Aorta (tissue), 5 donors: ENCODE measurements at regions not wholly inside any gene's neighbourhood (a gene's known extent, or its start where the extent isn't known, plus 50 kb on each side); places are given as distances from the start of the nearest gene placed in this dataset.

Experiments used
- ATAC-seq: fragments of 200-7000 bp; cut with Tn5 transposase; one replicate; pipeline ENCODE4 v1.9.1; 2022; ENCODE audit warnings: moderate library complexity; ENCODE audit not compliant: low FRiP score
- DNase-seq, 2 donors: peaks; one replicate each; pipeline ENCODE4 v3.0.0-alpha.2; 2020
- H3K27ac ChIP-seq, 2 donors: one replicate each; pipeline ENCODE4 v1.5.1; 2013; ENCODE audit warnings: low read length in 2 of 2, mild to moderate bottlenecking in 2 of 2, moderate library complexity in 2 of 2, control low read depth in 1 of 2, inconsistent platforms in 1 of 2, low read depth in 1 of 2
- H3K27me3 ChIP-seq, 2 donors: one replicate each; pipeline ENCODE4 v1.6.1; 2013; ENCODE audit warnings: control low read depth in 1 of 2, low read length in 1 of 2, mild to moderate bottlenecking in 1 of 2, moderate library complexity in 1 of 2; ENCODE audit not compliant: insufficient read depth in 2 of 2, control insufficient read depth in 1 of 2
- H3K36me3 ChIP-seq, 2 donors: one replicate each; pipeline ENCODE4 v1.6.1; 2013; ENCODE audit warnings: control low read depth in 1 of 2, low read length in 1 of 2, mild to moderate bottlenecking in 1 of 2; ENCODE audit not compliant: insufficient read depth in 2 of 2, control insufficient read depth in 1 of 2
- H3K4me1 ChIP-seq, 2 donors: one replicate each; pipeline ENCODE4 v1.6.1; 2013; ENCODE audit warnings: low read length in 2 of 2, control low read depth in 1 of 2, mild to moderate bottlenecking in 1 of 2, moderate library complexity in 1 of 2; ENCODE audit not compliant: insufficient read depth in 2 of 2, control insufficient read depth in 1 of 2
- H3K4me3 ChIP-seq, 2 donors: one replicate each; pipeline ENCODE4 v1.5.1; 2013; ENCODE audit warnings: low read length in 2 of 2, control low read depth in 1 of 2, mild to moderate bottlenecking in 1 of 2
- H3K9me3 ChIP-seq: one replicate; pipeline ENCODE4 v1.6.1; 2013; ENCODE audit warnings: mild to moderate bottlenecking, low read length; ENCODE audit not compliant: control insufficient read depth
- WGBS, 2 donors: extraction: QIAGEN DNeasy Blood & Tissue Kit; methylation state at CpG; one replicate each; pipeline ENCODE4 v1.1.7; 2013; 5-methylcytosine and 5-hydroxymethylcytosine counted together
- intact Hi-C, 2 donors: fragments of 100-400 bp; cut with DNase I; formaldehyde crosslinking; loops; one replicate each; pipeline versions ENCODE4 v1.14.2 to v1.15.0; 2022
- donor health status: healthy with polysubstance abuse.
- donor health status: Bipolar disorder and iron deficiency.
- donor health status: DM: no; HTN: no; CAD: no.
- donor health status: DM: no; HTN: no; CAD: no.
- donor health status: DM: yes; HTN: yes; CAD: no.

- DNase-seq (no peak), ATAC-seq (no peak)
- H3K27me3 ChIP-seq: no peaks in the 10 kb centered on the region
- H3K36me3 ChIP-seq: no peaks in the 10 kb centered on the region
- H3K4me3 ChIP-seq: no peak overlapping the region
- intact Hi-C loops: loop anchor here (5.0 to 10.0 kb wide), 2 partner anchors 578 to 586 kb away; no protein-coding TSS in a partner anchor
- no peaks in the 10 kb centered on the region for H3K9me3 ChIP-seq
- H3K27ac ChIP-seq: no peak overlapping the region
- H3K4me1 ChIP-seq: no peaks in the 10 kb centered on the region
Measured at GRCh38 chr18:27609221-27609620, 424.1 kb upstream of the CHST9 start.

DNA sequence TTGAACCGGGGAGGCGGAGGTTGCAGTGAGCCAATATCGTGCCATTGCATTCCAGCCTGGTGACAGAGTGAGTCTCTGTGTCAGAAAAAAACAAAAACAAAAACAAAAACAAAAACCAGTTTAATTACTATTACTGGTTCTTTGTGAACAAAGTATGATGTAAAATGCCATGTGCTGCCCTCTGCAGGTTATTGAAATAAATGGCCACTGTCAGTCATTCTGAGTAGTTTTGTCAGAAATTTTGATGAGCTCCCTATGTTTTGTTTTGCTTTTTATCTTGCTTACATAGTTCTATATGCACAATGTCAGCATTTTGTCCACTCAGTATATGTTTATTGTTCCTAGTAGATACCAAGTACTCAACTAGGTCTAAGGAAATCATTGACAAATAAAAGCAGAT, 423.6 kb upstream of the CHST9 start:
- ATAC-seq (no peak), DNase-seq (no peak)
- Histone ChIP-seq H3K4me3 (no peak overlapping the region), H3K27me3 (no peaks in the 10 kb centered on the region), H3K9me3 (no peaks in the 10 kb centered on the region), H3K4me1 (no peaks in the 10 kb centered on the region), H3K27ac (no peak overlapping the region), H3K36me3 (no peaks in the 10 kb centered on the region)
- WGBS, 2 donors: 96 to 98% methylated on average over 3 of the region's 3 CpGs
- intact Hi-C loops: loop anchor here (5.0 to 10.0 kb wide), 2 partner anchors 579 to 586 kb away; no protein-coding TSS in a partner anchor

GRCh38 chr18:27608174-27608573, 423.1 kb upstream of the CHST9 start:
- no peak overlapping the region for H3K4me3 ChIP-seq
- no peak for ATAC-seq
- no peaks in the 10 kb centered on the region for H3K9me3 ChIP-seq
- no peak overlapping the region for H3K27ac ChIP-seq
- no peak for DNase-seq
- WGBS, 2 donors: 95 to 97% methylated on average over 3 of the region's 3 CpGs
- no peaks in the 10 kb centered on the region for H3K27me3 ChIP-seq
- H3K36me3 ChIP-seq: no peaks in the 10 kb centered on the region
- intact Hi-C loops: loop anchor here (5.0 to 10.0 kb wide), 2 partner anchors 579 to 587 kb away; no protein-coding TSS in a partner anchor
- no peaks in the 10 kb centered on the region for H3K4me1 ChIP-seq

DNA sequence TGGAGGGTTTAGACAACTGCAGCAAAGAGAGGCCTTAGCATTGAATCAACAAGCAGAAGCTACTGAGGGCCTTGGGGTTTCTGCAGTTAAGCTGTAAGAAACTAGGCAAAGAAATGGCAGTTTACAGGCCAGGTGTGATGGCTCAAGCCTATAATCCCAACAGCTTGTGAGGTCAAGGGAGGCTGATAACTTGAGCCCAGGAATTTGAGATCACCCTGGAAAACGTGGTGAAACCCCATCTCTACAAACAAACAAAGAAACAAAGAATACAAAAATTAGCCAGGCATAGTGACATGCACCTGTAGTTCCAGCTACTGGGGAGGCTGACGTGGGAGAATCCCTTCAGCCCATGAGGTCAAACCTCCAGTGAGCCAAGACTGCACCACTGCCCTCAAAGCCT, 421.6 kb upstream of the CHST9 start:
- Histone ChIP-seq H3K4me3 (no peak overlapping the region), H3K36me3 (no peaks in the 10 kb centered on the region), H3K27ac (no peak overlapping the region), H3K27me3 (no peaks in the 10 kb centered on the region), H3K4me1 (no peaks in the 10 kb centered on the region), H3K9me3 (no peaks in the 10 kb centered on the region)
- DNase-seq: no peak
- WGBS, 2 donors: 76 to 84% methylated on average over 2 of the region's 2 CpGs
- ATAC-seq: no peak
- intact Hi-C loops: loop anchor here (5.0 to 10.0 kb wide), 2 partner anchors 581 to 588 kb away; no protein-coding TSS in a partner anchor

DNA sequence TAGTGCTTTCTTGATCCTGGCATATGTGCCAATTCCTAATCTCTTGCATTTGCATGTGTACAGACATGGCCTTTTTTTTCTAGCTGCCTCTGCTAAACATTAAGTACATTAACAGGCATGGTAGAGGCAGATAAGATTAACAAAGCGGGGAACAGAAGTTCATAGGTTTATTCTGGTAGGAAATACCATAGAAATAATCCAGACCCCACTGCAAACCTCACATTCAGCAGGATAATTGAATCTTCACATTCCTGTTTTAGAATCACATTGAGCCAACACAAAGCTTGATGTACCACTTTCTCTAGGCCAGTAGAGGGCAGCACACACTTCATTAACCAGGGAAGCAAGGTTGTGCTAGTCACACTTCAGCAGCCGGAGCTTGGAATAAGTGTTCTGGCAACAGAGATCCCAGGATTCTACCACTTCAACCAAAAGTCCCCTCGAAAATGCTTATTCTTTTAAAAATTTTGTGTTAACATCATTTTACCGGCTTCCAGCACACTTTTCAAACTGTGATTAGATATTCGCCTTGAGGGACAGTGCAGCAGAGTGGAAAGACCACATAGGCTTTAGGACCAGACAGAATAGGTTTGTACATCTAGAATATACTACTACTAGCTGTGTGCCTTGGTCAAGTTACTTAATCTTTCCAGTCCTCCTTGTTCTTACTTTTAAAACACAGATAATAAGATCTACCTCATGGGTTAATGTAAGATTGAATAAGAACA, 420.2 kb upstream of the CHST9 start:
- H3K4me1 ChIP-seq: no peaks in the 10 kb centered on the region
- ATAC-seq (peak; percentile 85), DNase-seq (peak in 1 of 2 donors; percentile 43)
- intact Hi-C loops: loop anchor here (5.0 to 10.0 kb wide), 2 partner anchors 582 to 590 kb away; no protein-coding TSS in a partner anchor
- no peak overlapping the region for H3K27ac ChIP-seq
- peaks cover 2% of the 10 kb centered on the region for H3K9me3 ChIP-seq
- H3K4me3 ChIP-seq: no peak overlapping the region
- 23% methylated on average over 5 of the region's 5 CpGs for WGBS, 2 donors
- H3K27me3 ChIP-seq: no peaks in the 10 kb centered on the region
- H3K36me3 ChIP-seq: no peaks in the 10 kb centered on the region

- WGBS, 2 donors: 78 to 81% methylated on average over 4 of the region's 4 CpGs
- no peak overlapping the region for H3K4me3 ChIP-seq
- no peaks in the 10 kb centered on the region for H3K36me3 ChIP-seq
- intact Hi-C loops: loop anchor here in 1 of 2 donors (10.0 kb wide), 1 partner anchor 590 kb away; no protein-coding TSS in a partner anchor
- H3K4me1 ChIP-seq: no peaks in the 10 kb centered on the region
- no peaks in the 10 kb centered on the region for H3K27me3 ChIP-seq
- H3K27ac ChIP-seq: no peak overlapping the region
- H3K9me3 ChIP-seq: peaks cover 2% of the 10 kb centered on the region
- ATAC-seq (no peak), DNase-seq (no peak)
Measured at GRCh38 chr18:27604583-27604982, 419.5 kb upstream of the CHST9 start.

DNA sequence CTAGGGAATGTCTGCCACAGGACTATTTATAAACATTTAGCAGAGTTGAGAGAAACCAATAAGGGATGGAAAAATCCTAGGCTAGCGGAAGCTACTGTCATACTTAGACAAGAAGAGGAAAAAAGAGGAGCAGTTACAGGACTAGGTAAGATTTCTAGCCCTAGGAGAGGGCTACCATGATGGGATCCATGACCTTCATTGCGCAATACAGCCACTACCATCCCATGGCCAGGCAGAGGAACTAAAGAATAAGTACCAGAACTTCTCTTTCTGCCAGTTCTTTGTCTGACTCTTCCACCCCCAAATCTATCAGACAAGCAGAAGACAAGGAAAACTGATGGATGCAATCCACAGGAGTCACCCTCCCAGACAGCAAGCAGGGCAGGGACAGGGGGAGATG, 417.0 kb upstream of the CHST9 start:
- no peaks in the 10 kb centered on the region for H3K27me3 ChIP-seq
- 92 to 98% methylated on average over 2 of the region's 2 CpGs for WGBS, 2 donors
- H3K27ac ChIP-seq: no peak overlapping the region
- H3K4me1 ChIP-seq: no peaks in the 10 kb centered on the region
- ATAC-seq: no peak
- H3K4me3 ChIP-seq: no peak overlapping the region
- no peaks in the 10 kb centered on the region for H3K36me3 ChIP-seq
- no peak for DNase-seq
- peaks cover 2% of the 10 kb centered on the region for H3K9me3 ChIP-seq
- intact Hi-C loops: loop anchor here in 1 of 2 donors (10.0 kb wide), 1 partner anchor 593 kb away; no protein-coding TSS in a partner anchor

- DNase-seq: no peak
- no peaks in the 10 kb centered on the region for H3K36me3 ChIP-seq
- H3K27me3 ChIP-seq: no peaks in the 10 kb centered on the region
- intact Hi-C loops: loop anchor here in 1 of 2 donors (10.0 kb wide), 1 partner anchor 595 kb away; no protein-coding TSS in a partner anchor
- no peak overlapping the region for H3K4me3 ChIP-seq
- ATAC-seq: no peak
- peaks cover 0 to 2% of the 10 kb centered on the region in 2 donors for H3K4me1 ChIP-seq
- H3K27ac ChIP-seq: no peak overlapping the region
- H3K9me3 ChIP-seq: peaks cover 2% of the 10 kb centered on the region
Measured at GRCh38 chr18:27600245-27600644, 415.1 kb upstream of the CHST9 start.
